Keratinocyte (primary cell): ENCODE measurements at regions not wholly inside any gene's neighbourhood (a gene's known extent, or its start where the extent isn't known, plus 50 kb on each side); places are given as distances from the start of the nearest gene placed in this dataset.

Experiments
- DNase-seq: peaks from one replicate; pipeline ENCODE4 v3.0.0-alpha.2; 2011; ENCODE audit warnings: low read depth, missing footprints, low spot score
- FAIRE-seq: peaks from 2 replicates; lab custom pipeline; 2011; peaks lifted over from hg19 to GRCh38; lab: Jason Lieb, UNC
- H2AFZ ChIP-seq: 2 replicates; pipeline ENCODE4 v1.6.0; 2012; ENCODE audit warnings: low read length, control low read depth, inconsistent platforms; ENCODE audit not compliant: control insufficient read depth
- H3K27ac ChIP-seq: 2 replicates; pipeline ENCODE4 v1.5.1; 2011; ENCODE audit warnings: low read length; ENCODE audit not compliant: control insufficient read depth, insufficient read depth
- H3K27me3 ChIP-seq: 3 replicates; pipeline ENCODE4 v1.6.0; 2011; ENCODE audit warnings: low read length; ENCODE audit not compliant: control insufficient read depth, insufficient read depth; ENCODE audit errors: extremely low read depth
- H3K36me3 ChIP-seq, 2 experiments: 2 replicates in 1 of 2; 3 replicates in 1 of 2; pipeline ENCODE4 v1.5.1; 2011; ENCODE audit warnings: low read length in 2 of 2, mild to moderate bottlenecking in 1 of 2; ENCODE audit not compliant: control insufficient read depth in 2 of 2, insufficient read depth in 2 of 2; ENCODE audit errors: extremely low read depth in 1 of 2
- H3K4me1 ChIP-seq: 3 replicates; pipeline ENCODE4 v1.5.1; 2011; ENCODE audit warnings: low read length; ENCODE audit not compliant: control insufficient read depth, insufficient read depth; ENCODE audit errors: extremely low read depth
- H3K4me2 ChIP-seq: 3 replicates; pipeline ENCODE4 v1.6.0; 2011; ENCODE audit warnings: low read depth, low read length; ENCODE audit not compliant: control insufficient read depth, insufficient read depth; ENCODE audit errors: extremely low read depth
- H3K4me3 ChIP-seq, 3 experiments: fragments of 200-600 bp in 1 of 3; sonication (generic) in 1 of 3; 2 replicates in 2 of 3; 3 replicates in 1 of 3; pipeline ENCODE4 v1.5.1; 2011 to 2016; ENCODE audit warnings: low read length in 3 of 3, mild to moderate bottlenecking in 3 of 3, control low read depth in 2 of 3, inconsistent platforms in 1 of 3, low read depth in 1 of 3, mixed read lengths in 1 of 3, mixed run types in 1 of 3, moderate library complexity in 1 of 3; ENCODE audit not compliant: control insufficient read depth in 2 of 3, insufficient read depth in 2 of 3; ENCODE audit errors: extremely low read depth in 1 of 3
- H3K79me2 ChIP-seq: 2 replicates; pipeline ENCODE4 v1.6.0; 2012; ENCODE audit warnings: low read length; ENCODE audit not compliant: control insufficient read depth, insufficient read depth
- H3K9ac ChIP-seq: 3 replicates; pipeline ENCODE4 v1.6.0; 2011; ENCODE audit warnings: low read length; ENCODE audit not compliant: control insufficient read depth, insufficient read depth; ENCODE audit errors: extremely low read depth
- H3K9me1 ChIP-seq: 3 replicates; pipeline ENCODE4 v1.6.0; 2011; ENCODE audit warnings: low read length; ENCODE audit not compliant: control insufficient read depth, insufficient read depth; ENCODE audit errors: extremely low read depth
- H3K9me3 ChIP-seq: 2 replicates; pipeline ENCODE4 v1.5.1; 2012; ENCODE audit warnings: low read depth, low read length; ENCODE audit not compliant: control insufficient read depth
- H4K20me1 ChIP-seq: 3 replicates; pipeline ENCODE4 v1.6.0; 2011; ENCODE audit warnings: low read length; ENCODE audit not compliant: control insufficient read depth, insufficient read depth; ENCODE audit errors: extremely low read depth
- EZH2 ChIP-seq: IDR thresholded peaks from one replicate; pipeline ENCODE4 v1.6.1; 2012; ENCODE audit warnings: inconsistent platforms, mild to moderate bottlenecking, low read length, moderate library complexity
- dilution Hi-C: fragments of 300-500 bp; cut with MboI; formaldehyde crosslinking; loops from one replicate; pipeline ENCODE4 v1.7.0; 2020; ENCODE audit warnings: low sequenced_read_pairs; ENCODE audit not compliant: extremely low pct_ligation_motif_present
- TF ChIP-seq, protein P1 (sequence below), 3 experiments: IDR thresholded peaks in 1 of 3; conservative IDR thresholded peaks in 1 of 3; optimal IDR thresholded peaks in 1 of 3; 2 replicates in 2 of 3; 3 replicates in 1 of 3; pipeline versions ENCODE3 to v1.5.1; 2011; ENCODE audit warnings: low read length in 3 of 3, mild to moderate bottlenecking in 3 of 3, moderate library complexity in 2 of 3, control low read depth in 1 of 3, inconsistent platforms in 1 of 3; ENCODE audit not compliant: insufficient read depth in 2 of 3; ENCODE audit errors: extremely low read depth in 1 of 3

DNA sequence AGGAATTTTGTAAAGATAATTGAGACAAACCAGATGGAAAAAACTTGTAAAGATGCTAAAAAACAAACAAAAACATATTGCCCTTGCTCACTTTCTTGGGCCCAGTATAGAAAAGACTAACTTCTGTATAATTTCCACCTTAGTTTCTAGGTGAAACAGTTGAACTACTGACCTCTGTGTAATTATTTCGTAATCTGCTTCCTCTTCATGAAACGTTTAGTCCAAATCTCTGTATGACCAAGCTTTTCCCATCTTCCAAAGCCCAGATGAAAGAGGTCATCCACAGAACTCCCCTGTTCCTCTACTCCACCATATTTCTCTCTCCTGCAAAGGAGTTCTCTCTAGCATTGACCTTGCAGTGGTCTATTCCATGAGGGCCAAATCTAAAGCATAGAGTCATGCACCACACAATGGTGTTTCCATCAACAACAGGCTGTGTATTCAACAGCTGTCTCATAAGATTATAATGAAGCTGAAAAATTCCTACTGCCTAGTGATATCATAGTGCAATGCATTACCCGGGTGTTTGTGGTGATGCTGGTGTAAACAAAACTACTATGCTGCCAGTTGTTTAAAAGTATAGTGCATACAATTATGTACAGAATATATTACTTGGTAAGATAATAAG is 647.6 kb downstream of the TNS3 start:
- no peaks in the 10 kb centered on the region for H3K27me3 ChIP-seq
- H2AFZ ChIP-seq: no peak overlapping the region
- no peak overlapping the region for H3K27ac ChIP-seq
- no peak overlapping the region for H3K9ac ChIP-seq
- H3K36me3 ChIP-seq: no peaks in the 10 kb centered on the region
- no peak overlapping the region for H3K4me3 ChIP-seq
- peaks cover 38% of the 10 kb centered on the region for H3K4me1 ChIP-seq
- DNase-seq: no peak
- H3K9me1 ChIP-seq: no peaks in the 10 kb centered on the region
- dilution Hi-C loops: no loop called here
- H3K4me2 ChIP-seq: no peak overlapping the region
- TF ChIP-seq, protein P1, sequence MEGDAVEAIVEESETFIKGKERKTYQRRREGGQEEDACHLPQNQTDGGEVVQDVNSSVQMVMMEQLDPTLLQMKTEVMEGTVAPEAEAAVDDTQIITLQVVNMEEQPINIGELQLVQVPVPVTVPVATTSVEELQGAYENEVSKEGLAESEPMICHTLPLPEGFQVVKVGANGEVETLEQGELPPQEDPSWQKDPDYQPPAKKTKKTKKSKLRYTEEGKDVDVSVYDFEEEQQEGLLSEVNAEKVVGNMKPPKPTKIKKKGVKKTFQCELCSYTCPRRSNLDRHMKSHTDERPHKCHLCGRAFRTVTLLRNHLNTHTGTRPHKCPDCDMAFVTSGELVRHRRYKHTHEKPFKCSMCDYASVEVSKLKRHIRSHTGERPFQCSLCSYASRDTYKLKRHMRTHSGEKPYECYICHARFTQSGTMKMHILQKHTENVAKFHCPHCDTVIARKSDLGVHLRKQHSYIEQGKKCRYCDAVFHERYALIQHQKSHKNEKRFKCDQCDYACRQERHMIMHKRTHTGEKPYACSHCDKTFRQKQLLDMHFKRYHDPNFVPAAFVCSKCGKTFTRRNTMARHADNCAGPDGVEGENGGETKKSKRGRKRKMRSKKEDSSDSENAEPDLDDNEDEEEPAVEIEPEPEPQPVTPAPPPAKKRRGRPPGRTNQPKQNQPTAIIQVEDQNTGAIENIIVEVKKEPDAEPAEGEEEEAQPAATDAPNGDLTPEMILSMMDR (optimal IDR thresholded peaks at IDR 0.05 in 1 of 3, IDR thresholded peaks at IDR 0.05 in 1 of 3, conservative IDR thresholded peaks at IDR 0.05 in 1 of 3; ENCODE audit: extremely low read depth in 1 of 3, insufficient read depth in 2 of 3, low read length in 3 of 3): no peak
- TF ChIP-seq EZH2: no peak
- H3K79me2 ChIP-seq: no peaks in the 10 kb centered on the region
- no peak for FAIRE-seq
- H3K9me3 ChIP-seq: no peaks in the 10 kb centered on the region
- no peaks in the 10 kb centered on the region for H4K20me1 ChIP-seq

DNA sequence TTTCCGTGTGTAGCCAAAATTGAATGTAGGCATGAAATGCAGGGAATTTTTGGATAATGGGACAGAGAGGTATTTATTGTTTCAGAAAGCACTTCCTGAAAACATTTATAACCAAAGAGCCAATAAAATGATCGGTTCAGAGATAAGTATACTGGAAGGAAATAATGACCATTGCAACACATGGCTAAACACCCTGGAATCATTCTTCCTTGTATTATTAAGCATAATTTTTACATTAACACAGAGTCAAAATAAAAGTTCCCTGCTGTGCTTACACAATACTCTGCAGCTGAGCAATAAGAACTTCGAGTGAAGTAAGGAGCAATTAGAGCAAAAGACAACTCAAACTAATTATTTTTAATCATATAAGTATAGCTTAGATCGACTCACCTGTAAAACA is 648.3 kb downstream of the TNS3 start:
- FAIRE-seq: peak; percentile 60
- no peak overlapping the region for H3K4me3 ChIP-seq
- dilution Hi-C loops: no loop called here

More for the DNA sequence above, 648.3 kb downstream of the TNS3 start:
- H3K79me2 ChIP-seq: no peaks in the 10 kb centered on the region
- peak overlapping the region; percentile 66 for H3K9ac ChIP-seq
- no peak overlapping the region for H2AFZ ChIP-seq
- no peaks in the 10 kb centered on the region for H4K20me1 ChIP-seq
- no peaks in the 10 kb centered on the region for H3K9me3 ChIP-seq
- no peaks in the 10 kb centered on the region for H3K36me3 ChIP-seq
- H3K27me3 ChIP-seq: no peaks in the 10 kb centered on the region
- peak overlapping the region; percentile 80 for H3K4me2 ChIP-seq
- H3K4me1 ChIP-seq: peaks cover 38% of the 10 kb centered on the region
- no peaks in the 10 kb centered on the region for H3K9me1 ChIP-seq
- TF ChIP-seq, protein P1 (optimal IDR thresholded peaks at IDR 0.05 in 1 of 3, IDR thresholded peaks at IDR 0.05 in 1 of 3, conservative IDR thresholded peaks at IDR 0.05 in 1 of 3; ENCODE audit: extremely low read depth in 1 of 3, insufficient read depth in 2 of 3, low read length in 3 of 3): no peak
- no peak for TF ChIP-seq EZH2
- no peak for DNase-seq
- peak overlapping the region; percentile 96 for H3K27ac ChIP-seq
